ENCODE measurements at regions not wholly inside any gene's neighbourhood (a gene's known extent, or its start where the extent isn't known, plus 50 kb on each side); places are given as distances from the start of the nearest gene placed in this dataset.
"Not testable (repeated sequence)": the region's sequence is repeated elsewhere in the genome, so short reads cannot be mapped to it uniquely, and the experiment has no call there.

GRCh38 chr2:81073412-81073811 lies 768.9 kb upstream of the LRRTM1 start:
- DNase-seq = no peak

GRCh38 chr2:81068144-81068543 lies 763.6 kb upstream of the LRRTM1 start:
- DNase-seq = no peak

GRCh38 chr2:81061016-81061415 lies 756.5 kb upstream of the LRRTM1 start:
- DNase-seq = no peak

GRCh38 chr2:81050580-81051095 lies 746.1 kb upstream of the LRRTM1 start:
- DNase-seq = no peak

GRCh38 chr2:81043681-81044080 lies 739.1 kb upstream of the LRRTM1 start:
- no peak for DNase-seq

GRCh38 chr2:81007104-81007503 lies 702.6 kb upstream of the LRRTM1 start:
- no peak for DNase-seq

GRCh38 chr2:81002906-81003305 lies 698.4 kb upstream of the LRRTM1 start:
- DNase-seq = no peak

- DNase-seq = no peak
Observed at GRCh38 chr2:80987466-80987865, 682.9 kb upstream of the LRRTM1 start.

- DNase-seq = no peak
Observed at GRCh38 chr2:80969900-80970299, 665.3 kb upstream of the LRRTM1 start.

- DNase-seq = no peak
Observed at GRCh38 chr2:80968450-80968849, 663.9 kb upstream of the LRRTM1 start.

GRCh38 chr2:80947601-80948130 lies 643.1 kb upstream of the LRRTM1 start:
- no peak for DNase-seq

GRCh38 chr2:80943487-80943886 lies 638.9 kb upstream of the LRRTM1 start:
- DNase-seq = no peak

- DNase-seq = no peak
Observed at GRCh38 chr2:80942766-80943165, 638.2 kb upstream of the LRRTM1 start.

GRCh38 chr2:80938463-80938862 lies 633.9 kb upstream of the LRRTM1 start:
- DNase-seq = no peak

- not testable (repeated sequence) for DNase-seq
Observed at GRCh38 chr2:80931820-80932219, 627.3 kb upstream of the LRRTM1 start.

GRCh38 chr2:80930777-80931176 lies 626.2 kb upstream of the LRRTM1 start:
- no peak for DNase-seq

GRCh38 chr2:80926168-80926567 lies 621.6 kb upstream of the LRRTM1 start:
- no peak for DNase-seq

GRCh38 chr2:80896576-80896975 lies 592.0 kb upstream of the LRRTM1 start:
- no peak for DNase-seq

GRCh38 chr2:80894486-80894885 lies 589.9 kb upstream of the LRRTM1 start:
- DNase-seq = no peak

- no peak for DNase-seq
Observed at GRCh38 chr2:80893711-80894110, 589.2 kb upstream of the LRRTM1 start.

GRCh38 chr2:80889009-80889408 lies 584.5 kb upstream of the LRRTM1 start:
- DNase-seq = no peak

- no peak for DNase-seq
Observed at GRCh38 chr2:80887841-80888378, 583.4 kb upstream of the LRRTM1 start.

- no peak for DNase-seq
Observed at GRCh38 chr2:80874374-80874773, 569.8 kb upstream of the LRRTM1 start.

GRCh38 chr2:80869858-80870438 lies 565.4 kb upstream of the LRRTM1 start:
- DNase-seq = no peak
